ENCODE measurements at regions not wholly inside any gene's neighbourhood (a gene's known extent, or its start where the extent isn't known, plus 50 kb on each side); places are given as distances from the start of the nearest gene placed in this dataset.
A peak's percentile ranks its signal among the peaks of the same experiment; 100 is the strongest.

GRCh38 chr5:163670036-163670435 is 164.6 kb downstream of the MAT2B start:
- TF ChIP-seq, protein P1, sequence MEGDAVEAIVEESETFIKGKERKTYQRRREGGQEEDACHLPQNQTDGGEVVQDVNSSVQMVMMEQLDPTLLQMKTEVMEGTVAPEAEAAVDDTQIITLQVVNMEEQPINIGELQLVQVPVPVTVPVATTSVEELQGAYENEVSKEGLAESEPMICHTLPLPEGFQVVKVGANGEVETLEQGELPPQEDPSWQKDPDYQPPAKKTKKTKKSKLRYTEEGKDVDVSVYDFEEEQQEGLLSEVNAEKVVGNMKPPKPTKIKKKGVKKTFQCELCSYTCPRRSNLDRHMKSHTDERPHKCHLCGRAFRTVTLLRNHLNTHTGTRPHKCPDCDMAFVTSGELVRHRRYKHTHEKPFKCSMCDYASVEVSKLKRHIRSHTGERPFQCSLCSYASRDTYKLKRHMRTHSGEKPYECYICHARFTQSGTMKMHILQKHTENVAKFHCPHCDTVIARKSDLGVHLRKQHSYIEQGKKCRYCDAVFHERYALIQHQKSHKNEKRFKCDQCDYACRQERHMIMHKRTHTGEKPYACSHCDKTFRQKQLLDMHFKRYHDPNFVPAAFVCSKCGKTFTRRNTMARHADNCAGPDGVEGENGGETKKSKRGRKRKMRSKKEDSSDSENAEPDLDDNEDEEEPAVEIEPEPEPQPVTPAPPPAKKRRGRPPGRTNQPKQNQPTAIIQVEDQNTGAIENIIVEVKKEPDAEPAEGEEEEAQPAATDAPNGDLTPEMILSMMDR (IDR thresholded peaks at IDR 0.05; ENCODE audit: low read depth, low read length, missing control alignments) = no peak
- no peak overlapping the region for H3K4me3 ChIP-seq (ENCODE audit: low read depth, low read length)
- in situ Hi-C loops (cut with HindIII; ENCODE audit: low sequenced_read_pairs) = no loop called here
- peak; percentile 16 for DNase-seq (ENCODE audit: low read depth)

GRCh38 chr5:163677092-163677491 is 171.7 kb downstream of the MAT2B start:
- TF ChIP-seq, protein P1 (IDR thresholded peaks at IDR 0.05; ENCODE audit: low read depth, low read length, missing control alignments) = no peak
- in situ Hi-C loops (cut with HindIII; ENCODE audit: low sequenced_read_pairs) = no loop called here
- no peak for DNase-seq (ENCODE audit: low read depth)
- no peak overlapping the region for H3K4me3 ChIP-seq (ENCODE audit: low read depth, low read length)

DNA sequence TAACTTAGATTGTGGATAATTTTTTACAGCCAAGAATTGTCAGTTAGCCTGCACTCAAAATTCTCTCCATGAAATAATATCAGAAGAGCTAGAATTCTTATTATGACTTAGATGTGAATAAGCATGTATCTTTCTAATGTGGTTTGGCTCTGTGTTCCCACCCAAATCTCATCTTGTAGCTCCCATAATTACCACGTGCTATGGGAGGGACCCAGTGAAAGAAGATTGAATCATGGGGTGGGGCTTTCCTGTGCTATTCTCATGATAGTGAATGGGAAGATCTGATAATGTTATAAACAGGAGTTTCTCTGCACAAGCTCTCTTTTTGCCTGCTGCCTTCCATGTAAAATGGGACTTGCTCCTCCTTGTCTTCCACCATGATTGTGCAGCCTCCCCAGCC is 176.8 kb downstream of the MAT2B start:
- in situ Hi-C loops (cut with HindIII; ENCODE audit: low sequenced_read_pairs) = no loop called here
- no peak for DNase-seq (ENCODE audit: low read depth)
- TF ChIP-seq, protein P1 (IDR thresholded peaks at IDR 0.05; ENCODE audit: low read depth, low read length, missing control alignments) = no peak

DNA sequence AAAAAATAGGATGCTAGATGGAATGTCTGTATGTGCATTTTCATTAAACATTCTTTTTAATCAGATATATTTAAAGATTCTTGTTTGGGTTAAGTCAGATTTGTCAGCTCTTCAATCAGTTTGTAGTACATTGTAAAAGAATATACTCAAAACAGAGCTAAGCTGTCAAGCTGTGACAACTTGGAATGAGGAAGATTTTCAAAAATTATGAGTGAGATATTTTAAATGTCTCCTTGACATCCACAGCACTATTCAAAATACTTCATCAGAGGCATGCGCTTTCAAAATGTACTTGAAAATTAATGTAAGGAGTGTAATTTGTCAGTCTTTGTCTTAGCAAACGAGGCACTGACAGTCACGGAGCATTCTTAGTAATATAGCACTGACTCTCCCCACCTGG is 182.0 kb downstream of the MAT2B start:
- DNase-seq (ENCODE audit: low read depth) = no peak

More for the DNA sequence above, 176.8 kb downstream of the MAT2B start:
- H3K4me3 ChIP-seq (ENCODE audit: low read depth, low read length) = no peak overlapping the region

GRCh38 chr5:163692091-163692490 is 186.7 kb downstream of the MAT2B start:
- in situ Hi-C loops (cut with HindIII; ENCODE audit: low sequenced_read_pairs) = loop anchor here (5.0 kb wide), 1 partner anchor 795 kb away; no protein-coding TSS in a partner anchor
- DNase-seq (ENCODE audit: low read depth) = no peak
- TF ChIP-seq, protein P1 (IDR thresholded peaks at IDR 0.05; ENCODE audit: low read depth, low read length, missing control alignments) = no peak

More for the DNA sequence above, 182.0 kb downstream of the MAT2B start:
- H3K4me3 ChIP-seq (ENCODE audit: low read depth, low read length) = no peak overlapping the region
- TF ChIP-seq, protein P1 (IDR thresholded peaks at IDR 0.05; ENCODE audit: low read depth, low read length, missing control alignments) = no peak
- in situ Hi-C loops (cut with HindIII; ENCODE audit: low sequenced_read_pairs) = no loop called here

DNA sequence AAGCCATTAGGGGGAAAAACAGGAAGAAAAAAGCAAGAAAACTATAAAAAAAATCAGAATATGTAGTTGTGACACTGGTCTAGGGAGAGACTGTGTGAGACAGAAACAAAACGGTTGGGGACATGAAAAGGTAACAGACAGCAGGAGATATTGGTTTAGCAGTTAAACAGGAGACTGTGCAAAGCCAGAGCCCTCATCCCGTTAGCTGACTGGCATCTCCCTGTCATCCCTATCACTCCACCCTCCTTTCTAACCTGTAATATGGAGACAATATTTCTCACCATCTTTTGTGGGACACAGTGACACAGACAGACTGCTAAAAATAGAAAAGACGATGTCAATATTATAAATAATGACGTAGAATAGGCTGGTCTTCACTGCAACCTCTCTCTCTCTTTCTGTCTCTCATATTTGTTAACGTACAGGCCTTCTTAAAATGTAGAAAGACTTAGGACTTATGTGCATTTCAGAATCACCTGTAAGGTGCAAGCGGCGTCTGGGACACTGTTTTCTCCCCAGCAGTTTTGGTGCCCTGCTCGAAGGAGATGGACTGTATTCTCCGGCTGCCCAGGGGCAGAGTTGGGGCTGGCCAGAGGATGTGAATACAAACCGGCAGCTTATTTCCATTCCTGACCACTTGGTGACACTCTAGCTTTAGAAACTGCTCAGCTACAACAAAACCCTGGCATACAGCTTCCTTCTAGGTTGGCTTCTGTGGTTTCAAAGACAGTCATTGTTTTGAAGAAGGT is 190.6 kb downstream of the MAT2B start:
- H3K4me3 ChIP-seq (ENCODE audit: low read depth, low read length) = no peak overlapping the region
- peak; percentile 75 for DNase-seq (ENCODE audit: low read depth)
- in situ Hi-C loops (cut with HindIII; ENCODE audit: low sequenced_read_pairs) = no loop called here
- TF ChIP-seq, protein P1 (IDR thresholded peaks at IDR 0.05; ENCODE audit: low read depth, low read length, missing control alignments) = peak; percentile 80

More at GRCh38 chr5:163692091-163692490, 186.7 kb downstream of the MAT2B start:
- no peak overlapping the region for H3K4me3 ChIP-seq (ENCODE audit: low read depth, low read length)

Measured in astrocyte of the cerebellum (primary cell).